HFFc6 (cell line): ENCODE measurements at regions not wholly inside any gene's neighbourhood (a gene's known extent, or its start where the extent isn't known, plus 50 kb on each side); places are given as distances from the start of the nearest gene placed in this dataset.

Experiments
- DNase-seq: peaks from one replicate; pipeline ENCODE4 v3.0.0-alpha.2; 2018
- H3K27ac Mint-ChIP-seq: 2 replicates; pipeline ENCODE4 v1.8.0; 2020; ENCODE audit warnings: mild to moderate bottlenecking, mixed read lengths
- H3K27me3 Mint-ChIP-seq: 2 replicates; pipeline ENCODE4 v1.8.0; 2021; ENCODE audit warnings: mild to moderate bottlenecking, moderate library complexity, mixed read lengths; ENCODE audit not compliant: insufficient read depth
- H3K36me3 Mint-ChIP-seq: 2 replicates; pipeline ENCODE4 v1.8.0; 2021; ENCODE audit warnings: low read depth, mixed read lengths
- H3K4me1 Mint-ChIP-seq: 2 replicates; pipeline ENCODE4 v1.8.0; 2020; ENCODE audit warnings: low read depth, mixed read lengths
- H3K4me3 Mint-ChIP-seq: 2 replicates; pipeline ENCODE4 v1.8.0; 2020; ENCODE audit warnings: mild to moderate bottlenecking, moderate library complexity, mixed read lengths
- H3K9me3 Mint-ChIP-seq: 2 replicates; pipeline ENCODE4 v1.8.0; 2020; ENCODE audit warnings: mild to moderate bottlenecking, mixed read lengths
- CTCF ChIP-seq: fragments of 200-600 bp; sonication (generic); IDR thresholded peaks from 2 replicates; pipeline ENCODE4 v1.5.0; 2021; ENCODE audit warnings: antibody characterized with exemption, mild to moderate bottlenecking

- TF ChIP-seq CTCF = no peak
- Mint-ChIP-seq H3K27me3 (no peaks in the 10 kb centered on the region), H3K4me1 (no peaks in the 10 kb centered on the region), H3K9me3 (peaks cover 41% of the 10 kb centered on the region), H3K4me3 (no peak overlapping the region), H3K27ac (no peak overlapping the region), H3K36me3 (no peaks in the 10 kb centered on the region)
- DNase-seq = no peak
Measured at GRCh38 chr4:162894387-162894786, 272.3 kb downstream of the NAF1 start.

- no peak for TF ChIP-seq CTCF
- Mint-ChIP-seq H3K4me1 (no peaks in the 10 kb centered on the region), H3K4me3 (no peak overlapping the region), H3K9me3 (peaks cover 49% of the 10 kb centered on the region), H3K27ac (no peak overlapping the region), H3K27me3 (no peaks in the 10 kb centered on the region), H3K36me3 (no peaks in the 10 kb centered on the region)
- DNase-seq = no peak
Measured at GRCh38 chr4:162891788-162892707, 274.6 kb downstream of the NAF1 start.

GRCh38 chr4:162878096-162878495, 288.6 kb downstream of the NAF1 start:
- Mint-ChIP-seq H3K4me1 (no peaks in the 10 kb centered on the region), H3K27me3 (no peaks in the 10 kb centered on the region; the same call in 1 of the 2 replicates), H3K9me3 (peaks cover 37% of the 10 kb centered on the region), H3K36me3 (no peaks in the 10 kb centered on the region), H3K4me3 (no peak overlapping the region), H3K27ac (no peak overlapping the region)
- no peak for TF ChIP-seq CTCF
- DNase-seq = no peak

- Mint-ChIP-seq H3K4me3 (no peak overlapping the region), H3K9me3 (peaks cover 32% of the 10 kb centered on the region), H3K4me1 (no peaks in the 10 kb centered on the region), H3K36me3 (no peaks in the 10 kb centered on the region), H3K27me3 (no peaks in the 10 kb centered on the region; the same call in 1 of the 2 replicates), H3K27ac (no peak overlapping the region)
- no peak for TF ChIP-seq CTCF
- DNase-seq = no peak
Measured at GRCh38 chr4:162874748-162875147, 291.9 kb downstream of the NAF1 start.

GRCh38 chr4:162871990-162872389, 294.7 kb downstream of the NAF1 start:
- Mint-ChIP-seq H3K4me1 (no peaks in the 10 kb centered on the region), H3K36me3 (no peaks in the 10 kb centered on the region), H3K4me3 (no peak overlapping the region), H3K9me3 (peaks cover 28% of the 10 kb centered on the region), H3K27ac (no peak overlapping the region), H3K27me3 (no peaks in the 10 kb centered on the region)
- no peak for TF ChIP-seq CTCF
- DNase-seq = no peak
